Hepatic stellate cell (primary cell): ENCODE measurements at regions not wholly inside any gene's neighbourhood (a gene's known extent, or its start where the extent isn't known, plus 50 kb on each side); places are given as distances from the start of the nearest gene placed in this dataset.
"Not testable (repeated sequence)": the region's sequence is repeated elsewhere in the genome, so short reads cannot be mapped to it uniquely, and the experiment has no call there.

Experiments used
- DNase-seq: peaks from one replicate; pipeline ENCODE4 v3.0.0; 2011; ENCODE audit warnings: low spot score

DNA sequence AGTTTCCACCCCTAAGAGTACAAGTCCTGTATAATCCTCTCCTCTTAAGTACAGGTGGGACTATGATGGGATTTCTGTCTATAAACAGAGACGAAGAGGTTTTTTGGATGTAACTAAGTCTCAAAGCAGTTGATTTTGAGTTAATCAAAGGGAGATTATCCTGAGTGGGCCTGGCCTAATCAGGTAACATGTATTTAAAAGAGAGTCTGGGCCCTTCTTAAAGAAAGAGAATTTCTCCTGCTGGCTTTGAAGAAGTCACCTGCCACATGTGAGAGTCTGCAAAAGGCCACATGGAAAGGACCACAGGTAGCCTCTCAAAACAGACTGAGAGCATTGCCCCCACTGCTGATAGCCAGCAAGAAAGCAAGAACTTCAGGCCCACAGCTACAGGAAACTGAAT lies 142.3 kb downstream of the IRX5 start:
- DNase-seq: no peak

DNA sequence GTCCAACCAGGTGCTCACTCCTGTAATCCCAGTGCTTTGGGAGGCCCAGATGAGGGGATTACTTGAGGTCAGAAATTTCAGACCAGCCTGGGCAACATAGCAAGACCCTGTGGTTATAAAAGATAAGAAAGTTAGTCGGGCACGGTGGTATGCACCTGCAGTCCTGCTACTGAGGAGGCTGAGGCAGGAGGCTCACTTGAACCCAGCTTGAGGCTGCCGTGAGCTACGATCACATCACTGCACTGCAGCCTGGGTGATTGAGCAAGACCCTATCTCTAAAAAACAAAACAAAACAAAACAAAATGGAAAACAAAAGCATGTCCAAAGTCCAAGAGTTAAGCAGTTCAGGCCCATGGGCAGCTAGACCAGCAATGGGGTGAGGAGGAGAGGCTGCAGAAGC lies 143.2 kb downstream of the IRX5 start:
- no peak for DNase-seq

DNA sequence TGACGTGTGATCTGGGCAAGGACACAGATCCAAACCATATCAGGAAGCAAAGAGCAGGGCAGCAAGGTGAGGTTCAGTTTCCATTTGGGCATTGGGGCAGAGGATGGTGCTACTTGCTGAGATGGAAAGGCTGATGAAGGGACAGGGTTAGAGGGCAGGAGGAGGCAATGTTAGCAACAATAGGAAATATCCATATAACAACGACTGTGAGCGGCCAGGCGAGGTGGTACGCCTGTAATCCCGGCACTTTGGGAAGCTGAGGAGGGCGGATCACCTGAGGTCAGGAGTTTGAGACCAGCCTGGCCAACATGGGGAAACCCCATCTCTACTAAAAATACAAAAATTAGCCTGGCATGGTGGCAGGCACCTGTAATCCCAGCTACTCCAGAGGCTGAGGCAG lies 144.5 kb downstream of the IRX5 start:
- not testable (repeated sequence) for DNase-seq

DNA sequence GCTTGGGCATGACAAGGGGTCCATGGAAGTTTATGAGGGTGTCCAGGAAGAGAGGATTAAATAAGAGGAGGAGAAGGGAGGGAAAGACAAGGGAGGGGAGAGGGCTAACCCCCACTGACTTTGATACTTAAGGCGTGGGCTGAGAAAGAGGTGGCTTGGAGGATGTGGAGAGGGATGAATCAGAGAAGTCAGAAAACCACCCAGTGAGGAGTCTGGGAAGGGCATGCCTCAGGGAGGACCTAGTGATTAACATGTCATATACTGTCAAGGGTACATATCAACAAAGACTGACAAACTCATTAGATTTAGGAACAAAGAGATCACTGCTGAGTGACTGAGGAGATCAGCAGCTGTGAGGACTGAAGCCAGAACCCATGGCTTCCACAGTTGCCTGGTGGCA lies 145.4 kb downstream of the IRX5 start:
- DNase-seq: no peak

DNA sequence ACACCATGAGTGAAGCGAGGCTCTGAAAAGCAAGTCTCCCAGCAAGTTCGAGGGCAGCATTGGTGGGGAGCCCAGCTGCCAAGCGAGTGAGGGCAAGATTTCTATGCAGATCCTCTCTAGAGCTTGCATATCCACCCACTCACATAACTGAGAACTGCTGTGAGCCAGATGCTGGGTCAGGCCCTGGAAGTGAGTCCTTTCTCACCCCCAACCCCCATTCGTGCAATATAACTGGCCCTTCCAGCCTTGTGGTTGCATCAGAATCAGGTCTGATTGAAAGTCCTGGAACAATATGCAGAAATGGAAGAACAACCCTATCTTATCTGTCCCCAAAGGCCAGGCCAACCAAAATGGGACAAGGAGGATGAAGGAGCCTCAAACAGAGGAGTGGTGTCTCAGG lies 146.6 kb downstream of the IRX5 start:
- no peak for DNase-seq

DNA sequence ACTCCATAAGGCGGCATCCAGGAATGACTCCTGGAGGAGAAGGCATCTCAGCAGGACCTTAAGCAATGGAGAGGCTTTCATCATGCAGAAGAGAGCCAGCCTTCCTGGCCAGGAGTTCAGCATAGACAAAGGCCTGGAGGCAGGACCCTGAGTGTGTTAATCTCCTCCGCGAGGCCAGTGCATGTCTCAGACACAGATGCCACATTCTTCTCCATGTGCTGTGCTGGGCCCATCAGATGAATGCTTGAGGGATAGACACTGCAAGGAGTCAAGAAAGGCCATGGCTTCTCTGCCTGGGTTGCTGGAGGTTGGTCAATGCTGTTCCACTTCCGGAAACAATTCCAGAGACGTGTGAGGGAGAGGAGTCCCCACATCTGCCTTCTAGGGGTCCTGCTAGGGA lies 147.5 kb downstream of the IRX5 start:
- no peak for DNase-seq

DNA sequence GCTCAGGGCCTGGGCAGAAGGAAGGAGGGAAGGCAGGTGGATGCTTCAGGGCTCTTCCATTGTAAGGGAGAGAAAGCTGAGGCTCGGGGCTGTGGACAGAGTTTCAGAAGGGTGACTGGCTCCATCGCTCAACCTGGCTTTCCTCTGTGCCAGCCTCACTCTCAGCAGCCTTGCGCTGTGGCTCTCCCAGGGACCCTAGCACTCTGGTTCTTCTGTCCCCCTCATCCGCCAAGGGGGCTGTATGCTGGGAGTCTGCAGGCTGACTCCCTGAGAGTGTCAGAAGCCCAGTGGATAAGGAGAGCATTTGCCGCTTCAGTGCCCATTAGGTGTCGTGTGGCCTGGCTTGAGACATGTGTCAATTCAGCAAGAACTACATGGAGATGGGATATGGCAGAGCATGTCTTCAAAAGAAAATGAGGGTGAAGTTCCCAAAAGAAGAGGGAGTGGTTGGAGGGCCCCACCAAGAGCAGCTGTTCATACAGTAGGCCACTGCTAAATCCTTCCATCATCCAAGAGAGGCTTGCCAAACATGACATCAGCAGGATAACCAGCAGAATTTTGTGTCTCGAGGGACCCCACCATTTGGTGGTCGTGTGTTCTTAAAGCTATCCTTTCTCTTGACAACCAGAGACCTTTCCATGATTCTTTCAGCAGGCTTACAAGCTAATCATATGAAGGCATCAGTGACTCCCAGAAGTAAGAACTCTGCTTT lies 148.2 kb downstream of the IRX5 start:
- no peak for DNase-seq

DNA sequence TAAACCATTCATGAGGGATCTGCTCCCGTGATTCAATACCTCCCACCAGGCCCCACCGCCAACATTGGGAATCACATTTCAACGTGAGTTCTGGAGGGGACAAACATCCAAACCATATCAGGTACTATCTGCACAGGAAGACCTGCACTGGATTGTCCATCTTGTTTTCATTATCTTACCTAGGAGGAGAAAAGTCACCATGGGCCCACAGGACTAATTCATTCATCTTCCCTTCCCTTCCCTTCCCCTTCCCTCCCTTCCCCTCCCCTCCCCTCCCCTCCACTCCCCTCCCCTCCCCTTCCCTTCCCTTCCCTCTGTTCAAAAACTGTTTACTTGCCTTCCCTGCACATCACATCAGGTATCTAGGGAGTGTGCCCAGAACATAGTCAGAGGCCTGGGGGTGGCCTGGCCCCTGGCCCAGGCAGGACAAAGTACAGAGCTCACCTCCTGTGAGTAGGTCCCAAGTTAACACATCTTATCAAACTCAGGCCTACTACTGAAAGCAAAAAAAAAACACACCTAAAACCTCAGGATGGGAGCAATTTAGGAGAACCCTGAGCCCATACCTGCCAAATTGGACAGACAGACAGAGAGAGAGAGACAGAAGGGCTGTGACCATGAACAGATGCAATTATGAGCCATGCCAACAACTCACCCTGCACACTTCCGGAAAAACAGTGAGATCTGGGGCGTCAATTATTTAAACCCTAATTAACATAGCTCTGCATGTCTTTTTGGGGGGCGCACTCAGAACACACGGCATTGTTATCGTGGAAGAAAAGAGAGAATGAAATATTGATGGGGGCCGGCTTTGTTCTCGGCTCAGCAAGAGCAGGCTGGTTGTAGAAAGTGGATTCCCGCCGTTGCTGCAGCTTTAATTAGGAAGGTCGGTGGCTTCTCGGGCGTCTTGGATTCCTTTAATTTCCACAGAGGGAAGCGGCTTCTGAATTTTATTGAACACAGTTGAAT lies 151.2 kb downstream of the IRX5 start:
- no peak for DNase-seq

DNA sequence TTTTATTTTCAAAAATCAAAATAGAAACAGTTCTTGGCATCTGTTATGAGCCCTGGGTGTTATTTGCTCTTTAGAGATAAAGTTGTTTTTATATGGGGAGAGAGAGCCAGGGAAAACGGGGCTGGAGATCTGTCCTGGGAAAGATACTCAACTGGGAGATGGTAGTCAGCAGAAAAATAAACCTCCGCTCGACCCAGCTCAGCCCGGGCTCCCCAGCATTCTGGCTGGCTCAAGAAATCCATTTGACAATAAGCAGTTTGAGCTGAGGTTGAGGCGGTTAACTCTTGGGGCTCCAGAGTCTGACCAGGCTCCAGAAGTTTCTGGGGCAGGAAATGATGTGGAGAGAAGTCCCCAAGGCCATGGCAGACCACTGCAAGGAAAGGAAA lies 151.9 kb downstream of the IRX5 start:
- no peak for DNase-seq

DNA sequence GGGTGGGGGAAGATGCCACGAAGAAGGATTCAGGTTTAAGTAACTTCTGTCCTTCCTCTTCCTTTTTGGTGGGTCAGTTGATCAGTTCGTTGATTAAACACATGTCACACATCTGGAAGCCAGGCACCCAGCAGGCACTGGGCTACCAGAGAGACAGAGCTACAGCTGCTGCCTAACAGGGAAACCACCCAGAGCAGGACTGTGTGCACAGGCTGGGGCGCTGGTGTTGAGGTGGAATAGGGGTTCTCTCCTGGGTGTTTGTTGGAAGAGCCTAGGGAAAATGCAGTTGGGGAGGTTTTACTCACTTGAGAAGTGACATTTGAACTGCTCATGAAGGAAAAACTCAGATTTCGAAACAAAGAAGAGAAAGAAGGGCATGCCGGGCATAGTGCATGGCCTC lies 152.4 kb downstream of the IRX5 start:
- no peak for DNase-seq

DNA sequence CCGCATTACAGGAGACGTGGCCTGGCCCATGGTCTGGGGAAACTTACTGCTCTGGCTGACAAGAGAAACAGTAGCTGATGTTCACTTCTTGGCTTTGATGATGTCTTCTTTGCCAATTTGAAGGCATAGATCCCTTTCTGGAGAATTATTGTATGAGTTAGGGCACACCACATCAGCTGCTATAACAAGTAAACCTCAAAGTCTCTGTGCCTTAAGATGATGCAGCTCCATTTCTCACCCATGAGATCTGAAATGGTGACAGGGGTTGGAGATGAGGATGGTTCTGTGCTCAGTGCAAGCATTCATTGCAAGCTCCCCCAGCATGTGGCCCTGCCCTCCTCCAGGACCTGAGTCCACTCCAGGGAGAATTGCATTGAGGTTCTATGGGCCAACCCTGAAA lies 157.4 kb downstream of the IRX5 start:
- DNase-seq: no peak

DNA sequence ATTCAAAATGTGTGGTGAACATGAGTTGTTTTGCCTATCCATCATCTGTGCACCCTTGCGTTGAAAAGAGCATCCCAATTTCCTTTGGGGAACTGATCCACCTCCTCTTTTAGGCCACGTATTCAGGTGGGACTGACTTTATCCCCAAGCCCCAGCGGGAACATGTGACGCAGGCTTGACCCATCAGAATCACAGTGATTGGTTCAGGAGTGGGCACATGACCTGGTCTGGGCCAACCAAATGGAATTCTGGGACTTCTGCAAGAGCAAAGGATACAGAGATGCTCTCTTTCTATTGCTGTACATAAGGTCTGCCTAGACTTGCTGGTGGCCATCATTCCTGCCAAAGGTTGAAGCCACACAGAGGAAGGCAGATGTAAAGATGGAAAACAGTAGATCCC lies 158.9 kb downstream of the IRX5 start:
- DNase-seq: no peak

DNA sequence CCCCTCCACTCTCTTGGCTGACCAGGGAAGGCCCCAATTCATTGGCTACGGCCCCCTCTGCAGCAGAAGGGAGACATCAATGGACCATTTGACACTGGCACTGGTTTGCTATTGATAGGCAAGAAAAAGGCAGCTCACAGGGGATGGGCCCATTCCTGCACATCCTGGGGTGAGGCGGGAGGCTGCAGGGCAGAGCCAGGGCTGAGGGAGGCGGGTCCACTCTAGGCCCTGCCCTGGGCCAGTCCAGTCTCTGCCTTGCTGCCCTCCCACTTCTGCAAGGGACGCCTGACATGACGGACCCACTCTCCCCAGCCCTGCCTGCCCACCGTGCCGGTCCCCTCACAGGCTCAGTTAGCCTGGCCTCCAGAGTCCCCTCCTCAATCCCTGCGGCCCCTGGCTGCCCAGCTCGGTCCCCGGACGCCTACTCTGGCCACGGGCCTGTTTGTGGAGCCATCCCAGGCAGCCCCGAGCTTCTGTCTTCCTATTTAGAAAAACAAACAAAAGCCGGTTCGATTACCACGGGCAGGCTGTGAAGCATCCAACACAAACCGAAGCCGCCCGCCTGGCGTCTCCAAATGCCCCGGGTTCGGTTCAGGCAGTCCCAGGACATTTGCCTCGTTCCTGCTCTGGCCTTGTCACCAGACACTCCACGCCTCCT lies 160.7 kb downstream of the IRX5 start:
- DNase-seq: no peak

DNA sequence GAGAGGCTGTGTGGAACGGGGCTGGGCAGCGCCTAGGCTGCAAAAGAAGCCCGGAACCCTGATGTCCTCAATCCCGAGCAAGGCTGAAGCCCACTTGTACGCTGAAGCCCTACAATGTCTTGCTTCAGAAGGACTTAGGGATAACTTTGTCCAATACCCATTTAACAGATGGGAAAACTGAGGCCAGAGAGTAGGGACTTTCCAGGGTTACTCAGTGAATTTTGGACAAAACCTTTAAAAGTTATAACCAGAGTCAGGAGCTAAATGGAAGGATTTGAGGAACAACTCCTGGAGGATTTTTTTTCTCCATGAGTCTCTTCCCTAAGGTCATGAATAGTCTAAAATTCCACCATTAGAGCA lies 161.2 kb downstream of the IRX5 start:
- DNase-seq: no peak

DNA sequence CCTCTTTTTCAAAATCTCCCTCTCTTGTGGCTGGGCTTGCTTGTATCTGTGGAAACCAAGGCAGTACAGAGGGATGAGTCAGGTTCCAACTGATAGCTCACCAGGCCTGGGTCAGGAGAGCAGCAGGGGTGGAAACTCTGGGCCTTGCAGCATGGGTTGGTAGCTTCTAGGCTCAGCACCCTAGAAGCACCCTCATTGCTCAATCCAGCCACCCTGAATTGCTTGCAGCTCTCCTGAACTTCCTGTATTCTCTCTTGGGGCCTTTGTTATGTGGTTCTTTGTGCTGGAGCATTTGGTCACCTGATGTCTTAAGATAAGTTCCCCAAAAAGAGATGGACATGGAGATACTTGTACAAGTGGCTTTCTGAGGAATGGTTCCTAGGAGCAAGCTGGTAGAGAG lies 169.4 kb downstream of the IRX5 start:
- no peak for DNase-seq

DNA sequence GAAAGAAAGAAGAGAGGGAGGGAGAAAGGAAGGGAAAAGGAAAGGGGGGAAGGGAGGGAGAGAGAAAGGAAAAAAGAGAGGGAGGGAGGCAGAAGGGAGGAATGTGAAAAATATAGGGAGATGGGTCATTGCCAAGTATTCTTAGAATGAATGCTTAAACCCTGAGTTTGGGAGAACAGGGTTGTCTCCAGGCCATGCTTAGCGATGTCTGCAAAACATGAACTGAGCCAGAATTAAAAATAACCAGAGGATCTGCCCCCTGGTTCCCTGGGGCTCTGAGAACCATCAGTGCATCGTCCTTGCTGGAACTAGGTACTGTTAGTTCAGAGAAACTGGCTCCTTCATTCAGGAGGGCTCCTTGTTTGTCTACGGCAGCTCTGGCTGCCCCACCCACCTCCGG lies 170.4 kb downstream of the IRX5 start:
- no peak for DNase-seq

DNA sequence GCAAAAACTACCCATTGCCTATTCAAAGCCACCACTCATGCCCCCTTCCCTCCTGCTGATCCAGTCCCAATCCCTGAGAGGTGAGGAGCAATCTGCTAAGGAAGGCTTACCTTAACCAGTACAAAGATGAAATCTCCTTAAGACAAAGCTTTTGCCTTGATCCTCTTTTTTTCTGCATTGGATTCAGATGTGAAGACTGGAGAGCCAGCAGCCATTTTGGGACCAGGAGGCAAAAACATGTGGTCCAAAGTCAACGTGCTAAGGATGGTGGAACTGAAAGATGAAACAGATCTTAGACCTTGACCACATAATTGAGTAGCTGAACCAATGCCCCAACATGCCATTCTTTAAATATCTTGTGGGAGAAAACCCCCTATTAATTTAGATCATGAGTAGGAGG lies 171.4 kb downstream of the IRX5 start:
- no peak for DNase-seq

DNA sequence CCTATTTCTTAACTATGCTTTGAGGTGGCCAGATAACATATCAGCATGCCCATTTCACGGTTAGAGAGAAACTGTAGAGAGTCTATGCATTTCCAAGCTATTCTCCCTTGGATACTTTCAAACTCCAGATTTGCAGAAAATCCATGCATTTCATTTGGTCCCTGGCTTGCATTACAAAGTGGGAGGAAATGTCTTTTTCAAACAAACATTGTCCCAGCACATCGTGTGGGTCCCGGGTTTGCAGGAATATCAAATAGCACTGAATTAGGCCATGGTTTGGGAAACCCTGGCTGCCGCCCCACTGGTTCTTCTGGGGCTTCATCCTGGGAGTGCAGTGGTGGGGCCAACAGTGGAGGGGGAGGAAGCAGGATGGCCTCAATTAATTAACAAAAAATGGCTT lies 171.9 kb downstream of the IRX5 start:
- DNase-seq: no peak

DNA sequence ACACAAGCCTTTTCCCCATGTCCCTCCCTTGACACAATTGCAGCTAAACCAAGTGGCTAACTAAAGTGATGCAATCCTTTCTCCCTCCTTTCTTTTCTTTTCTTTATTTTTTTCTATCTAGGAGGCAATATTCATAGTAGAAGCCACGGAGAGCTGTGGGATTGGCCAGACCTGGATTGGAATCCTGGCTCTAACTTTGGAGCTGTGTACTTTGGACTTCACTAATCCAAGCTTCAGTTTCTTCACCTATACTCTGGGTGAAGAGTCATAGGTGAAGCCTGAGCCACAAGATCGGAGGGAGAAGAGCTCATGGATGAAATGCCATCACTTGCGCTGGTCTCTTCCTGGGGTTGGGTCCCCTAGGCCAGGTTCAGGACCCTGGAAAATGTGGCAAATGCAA lies 177.2 kb downstream of the IRX5 start:
- no peak for DNase-seq

DNA sequence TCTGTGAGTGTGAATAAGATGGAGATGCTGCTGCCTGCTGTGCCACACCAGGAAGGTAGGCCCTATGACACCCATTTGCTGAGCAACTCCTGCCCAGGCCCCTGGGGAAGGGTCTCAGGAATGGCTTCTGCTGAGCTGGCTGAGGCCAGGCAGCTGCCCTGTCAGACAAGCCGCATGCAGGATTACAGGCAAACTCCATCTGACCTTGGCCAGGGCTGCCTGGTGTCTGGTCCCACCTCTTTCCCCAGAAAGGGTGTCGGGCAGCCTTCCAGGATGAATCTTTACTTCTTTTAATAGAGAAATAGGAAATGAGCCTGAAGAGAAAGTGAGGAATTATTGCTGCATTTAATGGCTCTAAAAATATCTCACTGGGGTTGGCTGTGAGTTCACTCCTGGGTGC lies 182.5 kb downstream of the IRX5 start:
- no peak for DNase-seq

DNA sequence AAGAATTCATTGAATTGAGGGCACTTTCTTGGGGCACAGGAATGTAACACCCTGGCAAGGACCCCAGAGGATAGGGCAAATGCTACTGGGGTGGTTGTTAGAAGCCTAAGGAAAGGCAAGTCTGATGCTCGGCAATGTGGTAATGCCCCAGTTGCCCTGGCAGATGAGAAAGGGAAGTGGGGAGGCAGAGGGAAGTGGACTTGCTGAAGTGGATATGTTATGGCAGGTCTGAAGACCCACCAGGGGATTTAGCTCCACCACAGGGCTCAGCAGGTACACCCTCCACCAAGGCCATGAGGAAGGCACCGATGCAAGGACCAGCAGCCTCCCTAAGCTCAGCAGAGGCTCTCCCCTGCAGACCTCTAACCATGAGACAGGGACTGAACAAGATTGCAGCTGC lies 184.8 kb downstream of the IRX5 start:
- DNase-seq: no peak

DNA sequence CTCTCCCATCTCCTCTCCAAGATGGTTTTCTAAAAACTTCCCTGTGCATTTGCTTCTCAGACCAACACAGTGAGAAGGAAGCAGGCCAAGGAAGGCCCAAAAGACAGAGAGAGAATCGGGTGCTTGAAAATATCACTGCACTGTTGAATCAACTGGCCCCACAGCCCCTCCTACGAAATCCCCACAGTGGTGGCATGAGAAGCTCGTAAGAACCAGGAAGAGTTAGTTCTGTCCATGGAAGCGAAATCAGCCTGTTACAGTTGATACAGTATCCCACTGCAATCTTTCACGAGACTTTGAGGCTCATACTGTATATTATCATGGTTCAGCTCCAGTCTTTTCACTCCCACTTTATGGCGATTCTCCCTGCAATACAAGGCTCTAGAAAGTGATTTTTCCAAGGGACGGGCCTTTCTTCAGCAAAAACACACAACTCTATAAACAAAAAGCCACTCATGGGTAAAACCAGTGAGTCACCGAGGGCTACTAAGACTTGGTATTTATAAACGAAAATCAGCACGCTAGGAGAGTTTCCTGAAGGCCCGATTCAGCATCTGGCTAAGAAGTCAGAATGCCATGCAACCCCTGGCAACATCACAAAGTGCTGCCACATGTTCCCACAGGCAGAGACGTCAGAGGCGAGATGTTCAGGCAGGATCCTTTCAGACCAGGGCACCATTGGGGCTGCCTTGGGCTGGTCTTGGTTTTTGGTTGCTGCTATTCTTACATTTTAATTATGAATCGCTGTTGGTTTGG lies 185.7 kb downstream of the IRX5 start:
- DNase-seq: peak; percentile 24
